ENCODE measurements at regions not wholly inside any gene's neighbourhood (a gene's known extent, or its start where the extent isn't known, plus 50 kb on each side); places are given as distances from the start of the nearest gene placed in this dataset.

DNA sequence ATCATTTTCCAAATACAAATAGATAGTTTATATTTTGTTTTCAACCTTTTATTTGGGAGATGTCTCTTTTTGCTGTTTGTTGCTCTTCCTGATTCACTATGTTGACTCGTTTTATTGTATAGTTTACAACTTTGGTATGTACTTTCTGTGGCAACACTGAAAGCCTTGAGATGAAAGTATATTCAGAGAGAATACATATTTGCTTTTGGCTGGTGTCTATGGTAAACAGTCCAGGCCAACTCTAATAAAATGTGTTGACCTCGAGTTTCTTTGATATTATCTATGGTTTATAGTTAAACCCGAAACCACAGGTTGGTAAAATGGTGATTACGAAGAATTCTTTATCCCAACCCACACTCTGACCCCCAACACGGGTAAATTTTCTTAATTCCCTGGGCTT, 919.6 kb upstream of the MAP3K7 start:
- no peak overlapping the region for H3K27ac Mint-ChIP-seq (ENCODE audit: unreplicated experiment)
- no peak overlapping the region for H3K4me3 Mint-ChIP-seq (ENCODE audit: unreplicated experiment)
- H3K4me1 Mint-ChIP-seq (ENCODE audit: low read depth, unreplicated experiment), result peaks cover 8% of the 10 kb centered on the region

DNA sequence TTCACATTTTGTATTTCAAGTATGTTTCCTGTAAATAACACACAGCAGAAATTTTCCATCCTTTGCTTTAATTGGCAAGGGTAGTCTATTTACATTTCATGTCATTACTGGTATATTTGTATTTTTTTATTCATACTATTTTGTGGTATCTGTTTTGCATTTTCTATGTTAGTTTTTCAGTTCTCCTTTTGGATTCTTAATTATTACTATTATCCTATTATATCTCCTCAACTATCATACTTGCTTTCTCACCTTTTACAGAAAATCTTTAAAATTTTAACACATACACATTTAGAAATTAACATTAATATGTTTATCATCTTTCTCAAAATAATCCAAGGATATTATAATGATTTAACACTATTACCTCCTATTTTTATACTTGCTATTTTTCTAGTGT, 918.3 kb upstream of the MAP3K7 start:
- peaks cover 8% of the 10 kb centered on the region for H3K4me1 Mint-ChIP-seq (ENCODE audit: low read depth, unreplicated experiment)
- H3K27ac Mint-ChIP-seq (ENCODE audit: unreplicated experiment), result no peak overlapping the region
- peaks cover 3% of the 10 kb centered on the region for H3K9me3 Mint-ChIP-seq (ENCODE audit: unreplicated experiment)
- H3K4me3 Mint-ChIP-seq (ENCODE audit: unreplicated experiment), result no peak overlapping the region
- no peak for DNase-seq
- H3K36me3 Mint-ChIP-seq (ENCODE audit: unreplicated experiment), result no peaks in the 10 kb centered on the region
- TF ChIP-seq, protein P1, sequence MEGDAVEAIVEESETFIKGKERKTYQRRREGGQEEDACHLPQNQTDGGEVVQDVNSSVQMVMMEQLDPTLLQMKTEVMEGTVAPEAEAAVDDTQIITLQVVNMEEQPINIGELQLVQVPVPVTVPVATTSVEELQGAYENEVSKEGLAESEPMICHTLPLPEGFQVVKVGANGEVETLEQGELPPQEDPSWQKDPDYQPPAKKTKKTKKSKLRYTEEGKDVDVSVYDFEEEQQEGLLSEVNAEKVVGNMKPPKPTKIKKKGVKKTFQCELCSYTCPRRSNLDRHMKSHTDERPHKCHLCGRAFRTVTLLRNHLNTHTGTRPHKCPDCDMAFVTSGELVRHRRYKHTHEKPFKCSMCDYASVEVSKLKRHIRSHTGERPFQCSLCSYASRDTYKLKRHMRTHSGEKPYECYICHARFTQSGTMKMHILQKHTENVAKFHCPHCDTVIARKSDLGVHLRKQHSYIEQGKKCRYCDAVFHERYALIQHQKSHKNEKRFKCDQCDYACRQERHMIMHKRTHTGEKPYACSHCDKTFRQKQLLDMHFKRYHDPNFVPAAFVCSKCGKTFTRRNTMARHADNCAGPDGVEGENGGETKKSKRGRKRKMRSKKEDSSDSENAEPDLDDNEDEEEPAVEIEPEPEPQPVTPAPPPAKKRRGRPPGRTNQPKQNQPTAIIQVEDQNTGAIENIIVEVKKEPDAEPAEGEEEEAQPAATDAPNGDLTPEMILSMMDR (IDR thresholded peaks at IDR 0.05; ENCODE audit: partially characterized antibody, unreplicated experiment), result no peak
- H3K27me3 Mint-ChIP-seq (ENCODE audit: unreplicated experiment), result no peaks in the 10 kb centered on the region

More for the DNA sequence above, 919.6 kb upstream of the MAP3K7 start:
- H3K27me3 Mint-ChIP-seq (ENCODE audit: unreplicated experiment), result no peaks in the 10 kb centered on the region
- peaks cover 3% of the 10 kb centered on the region for H3K9me3 Mint-ChIP-seq (ENCODE audit: unreplicated experiment)
- TF ChIP-seq, protein P1 (IDR thresholded peaks at IDR 0.05; ENCODE audit: partially characterized antibody, unreplicated experiment), result no peak
- H3K36me3 Mint-ChIP-seq (ENCODE audit: unreplicated experiment), result no peaks in the 10 kb centered on the region
- DNase-seq, result no peak

DNA sequence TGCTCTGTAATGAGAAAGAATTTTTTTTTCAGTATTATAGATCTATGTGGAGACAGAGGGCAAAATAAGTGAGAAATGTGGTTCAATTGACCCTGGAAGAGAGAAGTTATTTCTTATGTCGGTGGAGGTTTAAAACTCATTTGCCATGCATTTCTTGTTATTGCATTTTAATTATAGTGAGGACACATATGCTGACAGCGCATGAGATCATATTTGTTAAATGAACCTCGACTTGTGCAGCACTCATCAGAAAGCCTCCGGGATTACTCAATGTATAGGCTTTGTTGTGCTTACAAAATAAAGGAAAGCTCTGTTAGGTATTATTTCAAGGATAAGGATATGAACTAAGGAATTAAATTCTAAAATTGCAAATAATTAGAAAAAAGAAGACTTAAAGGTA, 915.1 kb upstream of the MAP3K7 start:
- peak overlapping the region; percentile 10 for H3K27ac Mint-ChIP-seq (ENCODE audit: unreplicated experiment)
- H3K36me3 Mint-ChIP-seq (ENCODE audit: unreplicated experiment), result no peaks in the 10 kb centered on the region
- no peak for DNase-seq

DNA sequence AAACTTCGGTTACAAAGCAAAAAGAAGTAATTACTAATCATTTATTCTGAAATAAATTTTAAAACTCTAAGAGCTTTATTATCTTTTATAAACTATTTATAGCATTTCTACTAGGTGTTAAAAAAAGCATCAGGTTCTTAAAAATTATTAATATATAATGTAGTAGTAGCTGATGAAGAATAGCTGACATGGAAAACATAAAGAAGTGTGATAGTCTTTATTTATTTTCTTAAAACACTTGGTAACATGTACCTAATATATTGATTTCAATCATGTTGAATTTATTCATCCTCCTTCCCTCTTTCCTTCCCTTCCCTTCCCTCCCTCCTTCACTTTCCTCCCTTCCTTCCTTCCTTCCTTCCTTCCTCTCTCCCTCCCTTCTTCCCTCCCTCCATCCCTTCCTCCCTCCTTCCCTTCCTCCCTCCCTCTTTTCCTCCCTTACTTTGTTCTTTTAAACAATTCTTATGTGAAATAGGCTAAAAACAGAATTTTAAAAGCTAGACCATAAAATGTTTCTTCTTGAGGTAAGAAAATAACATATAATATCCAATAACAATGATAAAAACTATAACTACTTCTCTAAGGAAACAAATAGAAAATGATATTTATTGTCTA, 913.9 kb upstream of the MAP3K7 start:
- Mint-ChIP-seq H3K4me1 (ENCODE audit: low read depth, unreplicated experiment) (peaks cover 8% of the 10 kb centered on the region), H3K9me3 (ENCODE audit: unreplicated experiment) (no peaks in the 10 kb centered on the region), H3K4me3 (ENCODE audit: unreplicated experiment) (no peak overlapping the region), H3K36me3 (ENCODE audit: unreplicated experiment) (no peaks in the 10 kb centered on the region), H3K27me3 (ENCODE audit: unreplicated experiment) (no peaks in the 10 kb centered on the region), H3K27ac (ENCODE audit: unreplicated experiment) (no peak overlapping the region)
- DNase-seq, result no peak
- TF ChIP-seq, protein P1 (IDR thresholded peaks at IDR 0.05; ENCODE audit: partially characterized antibody, unreplicated experiment), result no peak

More for the DNA sequence above, 915.1 kb upstream of the MAP3K7 start:
- TF ChIP-seq, protein P1 (IDR thresholded peaks at IDR 0.05; ENCODE audit: partially characterized antibody, unreplicated experiment), result no peak
- Mint-ChIP-seq H3K9me3 (ENCODE audit: unreplicated experiment) (no peaks in the 10 kb centered on the region), H3K4me3 (ENCODE audit: unreplicated experiment) (peak overlapping the region; percentile 31), H3K4me1 (ENCODE audit: low read depth, unreplicated experiment) (peaks cover 8% of the 10 kb centered on the region), H3K27me3 (ENCODE audit: unreplicated experiment) (no peaks in the 10 kb centered on the region)

DNA sequence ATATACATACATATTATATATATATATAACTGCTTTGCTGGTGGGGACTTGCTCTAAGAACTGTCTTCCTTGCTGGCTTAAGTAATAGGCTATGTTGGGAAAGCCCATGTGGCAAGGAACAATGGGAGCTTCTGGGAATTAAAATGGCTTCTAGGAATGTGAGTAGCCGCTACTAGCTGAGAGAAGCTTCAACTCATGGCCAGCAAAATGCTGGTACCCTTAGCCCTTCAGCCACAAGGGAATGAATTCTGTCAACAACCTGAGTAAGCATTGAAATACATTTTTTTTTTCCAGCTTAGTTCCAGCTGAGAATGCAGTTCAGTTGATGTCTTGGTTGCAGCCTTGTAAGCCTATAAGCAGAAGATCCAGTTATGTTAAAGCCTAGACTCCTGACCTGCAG, 911.7 kb upstream of the MAP3K7 start:
- Mint-ChIP-seq H3K27me3 (ENCODE audit: unreplicated experiment) (no peaks in the 10 kb centered on the region), H3K36me3 (ENCODE audit: unreplicated experiment) (no peaks in the 10 kb centered on the region), H3K4me3 (ENCODE audit: unreplicated experiment) (no peak overlapping the region), H3K9me3 (ENCODE audit: unreplicated experiment) (no peaks in the 10 kb centered on the region), H3K27ac (ENCODE audit: unreplicated experiment) (no peak overlapping the region), H3K4me1 (ENCODE audit: low read depth, unreplicated experiment) (peaks cover 8% of the 10 kb centered on the region)
- TF ChIP-seq, protein P1 (IDR thresholded peaks at IDR 0.05; ENCODE audit: partially characterized antibody, unreplicated experiment), result no peak
- DNase-seq, result no peak

All from glutamatergic neuron (in vitro differentiated cells).